OCI-LY7 (cell line): ENCODE measurements at regions not wholly inside any gene's neighbourhood (a gene's known extent, or its start where the extent isn't known, plus 50 kb on each side); places are given as distances from the start of the nearest gene placed in this dataset.

Experiments used
- EZH2phosphoT487 ChIP-seq: fragments of 200-600 bp; sonication (generic); IDR thresholded peaks from 2 replicates; pipeline ENCODE4 v1.6.1; 2018; ENCODE audit warnings: low read depth, borderline replicate concordance, mild to moderate bottlenecking, mixed run types, antibody characterized with exemption, low read length, moderate library complexity, mixed read lengths
- TF ChIP-seq, protein P1 (sequence below): fragments of 200-600 bp; sonication (generic); conservative IDR thresholded peaks from 2 replicates; pipeline ENCODE4 v1.5.1; 2014; ENCODE audit warnings: mild to moderate bottlenecking, antibody characterized with exemption, low read length, moderate library complexity, mixed read lengths

DNA sequence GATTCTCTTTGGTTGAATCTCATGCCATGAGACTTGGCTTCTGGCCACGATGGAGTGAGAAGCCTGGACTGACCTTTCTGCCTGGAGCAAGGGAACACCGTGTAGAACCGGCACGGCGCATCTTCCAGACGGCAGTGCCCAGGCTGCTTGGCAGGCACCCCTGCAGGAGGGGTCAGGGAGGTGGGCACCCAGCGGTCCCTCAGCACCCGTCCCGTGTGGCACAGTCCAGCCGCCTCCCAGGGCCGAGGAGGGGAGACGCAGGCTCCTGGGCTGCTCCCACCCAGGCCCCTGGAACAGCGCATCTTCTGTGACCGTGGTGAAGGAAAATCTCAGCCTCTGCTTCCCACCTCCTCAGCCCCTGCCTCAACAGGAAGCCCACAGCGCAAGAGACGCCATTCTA lies 95.7 kb downstream of the CMPK2 start:
- TF ChIP-seq, protein P1, sequence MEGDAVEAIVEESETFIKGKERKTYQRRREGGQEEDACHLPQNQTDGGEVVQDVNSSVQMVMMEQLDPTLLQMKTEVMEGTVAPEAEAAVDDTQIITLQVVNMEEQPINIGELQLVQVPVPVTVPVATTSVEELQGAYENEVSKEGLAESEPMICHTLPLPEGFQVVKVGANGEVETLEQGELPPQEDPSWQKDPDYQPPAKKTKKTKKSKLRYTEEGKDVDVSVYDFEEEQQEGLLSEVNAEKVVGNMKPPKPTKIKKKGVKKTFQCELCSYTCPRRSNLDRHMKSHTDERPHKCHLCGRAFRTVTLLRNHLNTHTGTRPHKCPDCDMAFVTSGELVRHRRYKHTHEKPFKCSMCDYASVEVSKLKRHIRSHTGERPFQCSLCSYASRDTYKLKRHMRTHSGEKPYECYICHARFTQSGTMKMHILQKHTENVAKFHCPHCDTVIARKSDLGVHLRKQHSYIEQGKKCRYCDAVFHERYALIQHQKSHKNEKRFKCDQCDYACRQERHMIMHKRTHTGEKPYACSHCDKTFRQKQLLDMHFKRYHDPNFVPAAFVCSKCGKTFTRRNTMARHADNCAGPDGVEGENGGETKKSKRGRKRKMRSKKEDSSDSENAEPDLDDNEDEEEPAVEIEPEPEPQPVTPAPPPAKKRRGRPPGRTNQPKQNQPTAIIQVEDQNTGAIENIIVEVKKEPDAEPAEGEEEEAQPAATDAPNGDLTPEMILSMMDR: no peak
- no peak for TF ChIP-seq EZH2phosphoT487
